CMK (cell line): ENCODE measurements at regions not wholly inside any gene's neighbourhood (a gene's known extent, or its start where the extent isn't known, plus 50 kb on each side); places are given as distances from the start of the nearest gene placed in this dataset.
A peak's percentile ranks its signal among the peaks of the same experiment; 100 is the strongest.
"Not testable (repeated sequence)": the region's sequence is repeated elsewhere in the genome, so short reads cannot be mapped to it uniquely, and the experiment has no call there.

ENCODE experiments used
- DNase-seq: peaks from one replicate; pipeline ENCODE4 v3.0.0-alpha.2; 2010; ENCODE audit warnings: low read depth

GRCh38 chr22:22296047-22296446 lies 51.5 kb downstream of the VPREB1 start:
- not testable (repeated sequence) for DNase-seq

GRCh38 chr22:22297159-22297793 lies 52.7 kb downstream of the VPREB1 start:
- peak; percentile 5 for DNase-seq

GRCh38 chr22:22297794-22298653 lies 53.4 kb downstream of the VPREB1 start:
- DNase-seq, result peak; percentile 8

- DNase-seq, result not testable (repeated sequence)
These were observed 54.0 kb downstream of the VPREB1 start for GRCh38 chr22:22298654-22299009.

GRCh38 chr22:22300511-22300910 lies 55.9 kb downstream of the VPREB1 start:
- DNase-seq, result not testable (repeated sequence)

GRCh38 chr22:22300946-22301345 lies 56.4 kb downstream of the VPREB1 start:
- not testable (repeated sequence) for DNase-seq

- no peak for DNase-seq
These were observed 72.0 kb downstream of the VPREB1 start for GRCh38 chr22:22316589-22316988.

- DNase-seq, result no peak
These were observed 74.3 kb downstream of the VPREB1 start for GRCh38 chr22:22318723-22319465.

- peak; percentile 43 for DNase-seq
These were observed 77.4 kb downstream of the VPREB1 start for GRCh38 chr22:22321743-22322611.

GRCh38 chr22:22322792-22323191 lies 78.2 kb downstream of the VPREB1 start:
- DNase-seq, result no peak

GRCh38 chr22:22327723-22328122 lies 83.1 kb downstream of the VPREB1 start:
- DNase-seq, result no peak

- no peak for DNase-seq
These were observed 85.2 kb downstream of the VPREB1 start for GRCh38 chr22:22329792-22330191.

- DNase-seq, result not testable (repeated sequence)
These were observed 91.1 kb downstream of the VPREB1 start for GRCh38 chr22:22335640-22336039.

GRCh38 chr22:22336333-22336732 lies 91.7 kb downstream of the VPREB1 start:
- DNase-seq, result not testable (repeated sequence)

- not testable (repeated sequence) for DNase-seq
These were observed 94.2 kb downstream of the VPREB1 start for GRCh38 chr22:22338778-22339177.

GRCh38 chr22:22341736-22342135 lies 97.2 kb downstream of the VPREB1 start:
- no peak for DNase-seq

GRCh38 chr22:22342697-22343580 lies 98.4 kb downstream of the VPREB1 start:
- DNase-seq, result no peak

GRCh38 chr22:22343581-22344296 lies 99.2 kb downstream of the VPREB1 start:
- peak; percentile 24 for DNase-seq

- DNase-seq, result no peak
These were observed 99.8 kb downstream of the VPREB1 start for GRCh38 chr22:22344430-22344829.

- no peak for DNase-seq
These were observed 101.2 kb downstream of the VPREB1 start for GRCh38 chr22:22345781-22346180.
